Sigmoid colon (tissue), 4 donors: ENCODE measurements at regions not wholly inside any gene's neighbourhood (a gene's known extent, or its start where the extent isn't known, plus 50 kb on each side); places are given as distances from the start of the nearest gene placed in this dataset.

ENCODE experiments used
- CTCF ChIP-seq, 4 experiments: fragments of 450-650 bp in 3 of 4; fragments of 200-600 bp in 1 of 4; IDR thresholded peaks; one replicate each; pipeline ENCODE4 v1.5.1; 2016 to 2019; ENCODE audit warnings: antibody characterized with exemption in 4 of 4, mild to moderate bottlenecking in 3 of 4, moderate library complexity in 2 of 4
- EP300 ChIP-seq, 4 donors: sonication (generic); formaldehyde crosslinking; IDR thresholded peaks; one replicate each; pipeline ENCODE4 v1.6.1; 2017; ENCODE audit warnings: antibody characterized with exemption in 4 of 4
- POLR2A ChIP-seq, 2 donors: fragments of 450-650 bp; IDR thresholded peaks; one replicate each; pipeline ENCODE4 v1.6.1; 2016; ENCODE audit warnings: antibody characterized with exemption in 2 of 2, mild to moderate bottlenecking in 2 of 2, moderate library complexity in 2 of 2
- POLR2AphosphoS5 ChIP-seq, 4 donors: sonication (generic); formaldehyde crosslinking; IDR thresholded peaks; one replicate each; pipeline ENCODE4 v1.6.1; 2017; ENCODE audit warnings: antibody characterized with exemption in 4 of 4

GRCh38 chr6:80522576-80522975 lies 416.1 kb downstream of the BCKDHB start:
- TF ChIP-seq CTCF (IDR thresholded peaks at IDR 0.05) (no peak), POLR2A (IDR thresholded peaks at IDR 0.05) (no peak), EP300 (IDR thresholded peaks at IDR 0.05) (no peak), POLR2AphosphoS5 (IDR thresholded peaks at IDR 0.05) (no peak)
